Esophagus muscularis mucosa (tissue), 4 donors: ENCODE measurements at regions not wholly inside any gene's neighbourhood (a gene's known extent, or its start where the extent isn't known, plus 50 kb on each side); places are given as distances from the start of the nearest gene placed in this dataset.

ENCODE experiments used
- DNase-seq: peaks from one replicate; pipeline ENCODE4 v3.0.0-alpha.2; 2017; ENCODE audit errors: extremely low spot score
- H3K27ac ChIP-seq, 4 donors: fragments of 200-600 bp; sonication (generic); replicated peaks in 1 of 4; 1 replicate in 3 of 4; 2 replicates in 1 of 4; pipeline ENCODE4 v1.5.1; 2016 to 2019; ENCODE audit warnings: mild to moderate bottlenecking in 1 of 4
- H3K27me3 ChIP-seq, 4 donors: fragments of 200-600 bp; sonication (generic); one replicate each; pipeline versions ENCODE4 v1.5.1 to v1.6.0; 2016 to 2019
- H3K36me3 ChIP-seq, 4 donors: fragments of 200-600 bp; sonication (generic); one replicate each; pipeline ENCODE4 v1.5.1; 2016 to 2019
- H3K4me1 ChIP-seq, 4 donors: fragments of 200-600 bp; sonication (generic); one replicate each; pipeline ENCODE4 v1.5.1; 2016 to 2019
- H3K4me3 ChIP-seq, 4 donors: fragments of 200-600 bp; sonication (generic); 1 replicate in 2 of 4; 2 replicates in 2 of 4; pipeline ENCODE4 v1.5.1; 2016 to 2019; ENCODE audit warnings: mild to moderate bottlenecking in 4 of 4, moderate library complexity in 1 of 4
- H3K9me3 ChIP-seq, 4 donors: fragments of 200-600 bp; sonication (generic); 1 replicate in 3 of 4; 2 replicates in 1 of 4; pipeline ENCODE4 v1.5.1; 2016 to 2019
- EP300 ChIP-seq: sonication (generic); formaldehyde crosslinking; IDR thresholded peaks from one replicate; pipeline ENCODE4 v1.6.1; 2017; ENCODE audit warnings: antibody characterized with exemption
- POLR2A ChIP-seq: fragments of 450-650 bp; IDR thresholded peaks from one replicate; pipeline ENCODE4 v1.6.1; 2017; ENCODE audit warnings: antibody characterized with exemption, moderate library complexity, mild to moderate bottlenecking, low read depth
- POLR2AphosphoS5 ChIP-seq, 2 donors: sonication (generic); formaldehyde crosslinking; IDR thresholded peaks; one replicate each; pipeline ENCODE4 v1.6.1; 2017; ENCODE audit warnings: antibody characterized with exemption in 2 of 2
- whole genome bisulfite sequencing: methylation state at CpG from one replicate; pipeline ENCODE4 v1.1.5; 2018; 5-methylcytosine and 5-hydroxymethylcytosine counted together
- intact Hi-C: fragments of 100-400 bp; cut with DNase I; formaldehyde crosslinking; loops from one replicate; pipeline ENCODE4 v1.15.1; 2023
- TF ChIP-seq, protein P1 (sequence below), 3 experiments: fragments of 200-600 bp in 2 of 3; fragments of 450-650 bp in 1 of 3; sonication (generic) in 2 of 3; IDR thresholded peaks; one replicate each; pipeline ENCODE4 v1.5.1; 2017 to 2019; ENCODE audit warnings: antibody characterized with exemption in 3 of 3, mild to moderate bottlenecking in 2 of 3, moderate library complexity in 1 of 3

DNA sequence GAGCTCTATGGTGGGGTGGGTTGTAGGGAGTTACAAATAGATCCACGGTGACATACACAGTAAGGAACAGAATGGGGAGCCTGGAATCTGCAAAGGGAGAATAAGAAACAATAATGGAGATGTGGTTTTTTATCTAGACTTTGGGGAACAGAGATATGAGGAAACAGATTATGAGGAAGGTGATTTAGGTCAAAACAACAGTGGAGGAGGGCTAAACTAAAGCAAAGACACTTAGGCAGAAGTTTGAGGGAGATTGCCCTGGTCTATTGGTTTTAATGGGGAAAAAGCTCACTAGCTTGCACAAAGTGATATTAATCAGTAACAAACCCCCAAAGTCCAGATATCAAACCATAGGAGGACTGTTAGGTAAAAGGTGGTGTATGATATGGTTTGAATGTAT, 144.5 kb upstream of the DYRK2 start:
- TF ChIP-seq POLR2AphosphoS5 (IDR thresholded peaks at IDR 0.05) (no peak), EP300 (no peak), POLR2A (no peak)
- TF ChIP-seq, protein P1, sequence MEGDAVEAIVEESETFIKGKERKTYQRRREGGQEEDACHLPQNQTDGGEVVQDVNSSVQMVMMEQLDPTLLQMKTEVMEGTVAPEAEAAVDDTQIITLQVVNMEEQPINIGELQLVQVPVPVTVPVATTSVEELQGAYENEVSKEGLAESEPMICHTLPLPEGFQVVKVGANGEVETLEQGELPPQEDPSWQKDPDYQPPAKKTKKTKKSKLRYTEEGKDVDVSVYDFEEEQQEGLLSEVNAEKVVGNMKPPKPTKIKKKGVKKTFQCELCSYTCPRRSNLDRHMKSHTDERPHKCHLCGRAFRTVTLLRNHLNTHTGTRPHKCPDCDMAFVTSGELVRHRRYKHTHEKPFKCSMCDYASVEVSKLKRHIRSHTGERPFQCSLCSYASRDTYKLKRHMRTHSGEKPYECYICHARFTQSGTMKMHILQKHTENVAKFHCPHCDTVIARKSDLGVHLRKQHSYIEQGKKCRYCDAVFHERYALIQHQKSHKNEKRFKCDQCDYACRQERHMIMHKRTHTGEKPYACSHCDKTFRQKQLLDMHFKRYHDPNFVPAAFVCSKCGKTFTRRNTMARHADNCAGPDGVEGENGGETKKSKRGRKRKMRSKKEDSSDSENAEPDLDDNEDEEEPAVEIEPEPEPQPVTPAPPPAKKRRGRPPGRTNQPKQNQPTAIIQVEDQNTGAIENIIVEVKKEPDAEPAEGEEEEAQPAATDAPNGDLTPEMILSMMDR (IDR thresholded peaks at IDR 0.05) = no peak
- Histone ChIP-seq H3K9me3 (no peaks in the 10 kb centered on the region), H3K27ac (no peak overlapping the region), H3K4me1 (peaks cover 0 to 13% (median 8%) of the 10 kb centered on the region in 4 donors), H3K27me3 (no peaks in the 10 kb centered on the region), H3K36me3 (no peaks in the 10 kb centered on the region), H3K4me3 (no peak overlapping the region)
- intact Hi-C loops = no loop called here
- 72% methylated on average over 1 of the region's 1 CpG for WGBS
- no peak for DNase-seq

DNA sequence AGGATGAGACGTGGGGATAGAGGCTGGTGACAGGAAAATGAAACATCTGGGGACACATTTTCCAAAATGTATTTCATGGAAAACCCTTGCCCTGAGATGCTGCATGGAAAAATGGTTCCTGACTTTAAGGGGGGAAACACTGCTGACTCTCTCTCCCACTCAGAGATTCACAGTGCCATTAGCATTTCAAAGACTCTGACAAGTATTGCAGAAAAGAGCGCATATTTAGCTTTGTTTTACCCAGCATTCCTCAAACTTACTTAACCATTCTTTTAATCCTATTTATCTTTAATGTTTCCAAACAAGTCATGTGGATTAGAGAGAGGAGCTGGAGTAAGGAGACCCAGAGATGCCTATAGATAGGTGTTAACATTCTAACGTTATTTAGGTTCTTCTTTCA, 141.8 kb upstream of the DYRK2 start:
- Histone ChIP-seq H3K4me1 (peaks cover 0 to 1% (median under 1%) of the 10 kb centered on the region in 4 donors), H3K27me3 (no peaks in the 10 kb centered on the region), H3K9me3 (no peaks in the 10 kb centered on the region), H3K4me3 (no peak overlapping the region), H3K36me3 (no peaks in the 10 kb centered on the region), H3K27ac (no peak overlapping the region)
- intact Hi-C loops = no loop called here
- no peak for DNase-seq
- TF ChIP-seq EP300 = no peak
- WGBS = 73% methylated on average over 3 of the region's 3 CpGs

DNA sequence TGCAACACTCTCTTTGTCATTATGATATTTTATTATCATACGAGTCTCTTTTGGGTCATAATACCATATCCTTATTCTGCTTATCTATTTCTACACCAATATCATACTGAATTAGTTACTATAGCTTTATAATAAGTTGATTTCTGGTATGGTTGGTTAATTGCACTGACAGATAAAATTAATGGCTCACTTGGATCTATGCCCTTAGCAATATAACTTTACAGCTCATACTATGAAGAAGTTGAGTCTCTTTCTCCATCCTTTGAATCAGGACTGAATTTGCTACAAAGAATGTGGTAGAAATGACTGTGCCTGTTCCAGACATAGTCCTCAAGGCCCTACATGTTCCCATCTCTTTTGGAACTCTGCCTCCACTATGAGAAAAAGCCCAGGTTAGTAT, 139.7 kb upstream of the DYRK2 start:
- Histone ChIP-seq H3K27ac (no peak overlapping the region), H3K4me1 (peaks cover 0 to 7% (median 5%) of the 10 kb centered on the region in 4 donors), H3K4me3 (no peak overlapping the region), H3K36me3 (no peaks in the 10 kb centered on the region), H3K27me3 (no peaks in the 10 kb centered on the region), H3K9me3 (no peaks in the 10 kb centered on the region)
- TF ChIP-seq EP300 (no peak), POLR2AphosphoS5 (IDR thresholded peaks at IDR 0.05) (no peak), POLR2A (no peak)
- TF ChIP-seq, protein P1 (IDR thresholded peaks at IDR 0.05) = no peak
- intact Hi-C loops = no loop called here
- WGBS = 97% methylated on average over 1 of the region's 1 CpG
- no peak for DNase-seq

DNA sequence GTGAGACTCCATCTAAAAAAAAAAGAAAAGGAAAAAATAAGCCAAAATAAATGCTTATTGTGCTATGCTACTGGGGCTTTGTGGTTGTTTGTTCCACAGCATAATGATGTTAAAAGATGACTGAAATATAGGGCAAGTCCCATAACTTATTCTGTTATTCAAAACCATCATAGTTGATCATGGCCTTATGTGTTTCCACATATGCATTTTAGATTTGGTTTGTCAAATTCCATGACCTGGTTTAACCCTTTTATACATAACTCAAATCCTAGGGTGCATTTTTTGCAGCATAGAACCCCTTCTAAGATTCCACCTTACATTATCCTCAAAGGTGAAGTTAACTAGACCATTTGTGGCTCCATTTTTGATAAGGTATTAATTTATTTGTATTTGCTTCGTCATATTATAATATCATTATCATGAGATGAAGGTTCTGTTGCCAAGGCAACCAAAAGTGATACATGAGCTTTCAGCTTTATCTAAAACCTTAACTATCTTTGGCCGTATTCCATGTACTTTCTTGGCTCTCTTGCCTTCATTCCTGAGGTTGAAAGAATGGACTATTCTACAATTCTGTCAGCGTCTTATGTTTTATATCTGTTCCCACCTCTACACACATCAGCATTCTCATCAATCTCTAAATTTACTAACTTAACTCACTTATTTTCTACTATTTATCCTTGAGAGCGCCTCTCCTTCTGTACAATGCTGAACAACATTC, 138.7 kb upstream of the DYRK2 start:
- Histone ChIP-seq H3K36me3 (no peaks in the 10 kb centered on the region), H3K27ac (no peak overlapping the region), H3K9me3 (no peaks in the 10 kb centered on the region), H3K27me3 (no peaks in the 10 kb centered on the region), H3K4me1 (peaks cover 0 to 7% (median 5%) of the 10 kb centered on the region in 4 donors), H3K4me3 (no peak overlapping the region)
- intact Hi-C loops = no loop called here
- 62% methylated on average over 4 of the region's 4 CpGs for WGBS
- DNase-seq = no peak
- TF ChIP-seq, protein P1 (IDR thresholded peaks at IDR 0.05) = no peak
- TF ChIP-seq POLR2A = no peak
- TF ChIP-seq POLR2AphosphoS5 (IDR thresholded peaks at IDR 0.05) = no peak
- TF ChIP-seq EP300 = no peak

DNA sequence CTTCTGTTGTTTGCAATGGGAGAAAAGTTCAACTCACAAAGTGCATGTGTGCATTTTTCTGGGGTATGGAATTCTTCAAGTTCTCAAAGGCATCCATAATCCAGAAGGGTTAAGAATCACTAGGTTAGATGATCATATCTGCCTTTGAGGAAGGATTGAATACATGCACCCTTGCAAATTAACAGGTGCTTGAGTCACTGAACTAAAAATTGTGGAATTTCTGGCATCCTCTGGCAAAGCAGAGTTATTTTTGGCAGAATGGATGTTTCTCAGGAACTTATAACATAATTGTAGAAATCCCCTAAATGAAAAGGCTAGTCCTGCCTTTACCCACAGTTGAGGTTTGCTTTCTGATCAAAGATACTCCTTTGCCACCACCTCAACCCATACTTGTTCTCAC, 136.5 kb upstream of the DYRK2 start:
- H3K9me3 ChIP-seq = no peaks in the 10 kb centered on the region
- H3K4me1 ChIP-seq = peaks cover 0 to 27% (median 21%) of the 10 kb centered on the region in 4 donors
- H3K4me3 ChIP-seq = no peak overlapping the region
- intact Hi-C loops = no loop called here
- H3K27me3 ChIP-seq = no peaks in the 10 kb centered on the region
- no peak overlapping the region for H3K27ac ChIP-seq
- H3K36me3 ChIP-seq = no peaks in the 10 kb centered on the region
- no peak for DNase-seq
- TF ChIP-seq POLR2AphosphoS5 (IDR thresholded peaks at IDR 0.05) = no peak
- no peak for TF ChIP-seq EP300
- TF ChIP-seq, protein P1 (IDR thresholded peaks at IDR 0.05) = no peak
- TF ChIP-seq POLR2A = no peak
